Activated B cell treated with CpG ODN at 0.5 μM for 24 hours (primary cell): ENCODE measurements at regions not wholly inside any gene's neighbourhood (a gene's known extent, or its start where the extent isn't known, plus 50 kb on each side); places are given as distances from the start of the nearest gene placed in this dataset.
"Not testable (repeated sequence)": the region's sequence is repeated elsewhere in the genome, so short reads cannot be mapped to it uniquely, and the experiment has no call there.

Experiments used
- ATAC-seq: fragments of 200-7000 bp; cut with Tn5 transposase; one replicate; pipeline ENCODE4 v1.10.0; 2021; ENCODE audit warnings: low read depth, mild to moderate bottlenecking, moderate library complexity
- CTCF ChIA-PET: fragments of 350-600 bp; sonication (Branson Sonifier 250); formaldehyde crosslinking; loops from one replicate; lab custom pipeline; 2021; ENCODE audit warnings: antibody characterized with exemption; lab: Charles Lee
- POLR2A ChIA-PET: fragments of 350-600 bp; sonication (Branson Sonifier 250); formaldehyde crosslinking; loops from one replicate; lab custom pipeline; 2021; ENCODE audit warnings: antibody characterized with exemption; lab: Charles Lee
- DNase-seq: peaks from one replicate; pipeline ENCODE4 v3.0.0; 2022
- H3K27ac Mint-ChIP-seq: one replicate; pipeline ENCODE4 v1.8.0; 2020; ENCODE audit warnings: mixed read lengths
- H3K27me3 Mint-ChIP-seq: one replicate; pipeline ENCODE4 v1.8.0; 2021; ENCODE audit warnings: mixed read lengths
- H3K36me3 Mint-ChIP-seq: one replicate; pipeline ENCODE4 v1.8.0; 2021; ENCODE audit warnings: low read depth, mixed read lengths
- H3K4me1 Mint-ChIP-seq: one replicate; pipeline ENCODE4 v1.8.0; 2021; ENCODE audit warnings: mixed read lengths
- H3K4me3 Mint-ChIP-seq: one replicate; pipeline ENCODE4 v1.8.0; 2020; ENCODE audit warnings: mild to moderate bottlenecking, mixed read lengths
- H3K9me3 Mint-ChIP-seq: one replicate; pipeline ENCODE4 v1.8.0; 2020; ENCODE audit warnings: mixed read lengths
- CTCF ChIP-seq: fragments of 200-600 bp; IDR thresholded peaks from one replicate; pipeline ENCODE4 v1.8.0; 2022; ENCODE audit warnings: antibody characterized with exemption, mild to moderate bottlenecking
- intact Hi-C: fragments of 100-400 bp; cut with micrococcal nuclease; formaldehyde crosslinking; loops from one replicate; pipeline ENCODE4 v1.15.1; 2024

- Mint-ChIP-seq H3K4me3 (no peak overlapping the region), H3K9me3 (peaks cover 3% of the 10 kb centered on the region)
- CTCF ChIA-PET = no interaction called here
Observed at GRCh38 chr9:22976454-22976853, 529.8 kb downstream of the DMRTA1 start.

GRCh38 chr9:22980429-22980828 lies 533.8 kb downstream of the DMRTA1 start:
- CTCF ChIA-PET = not testable (repeated sequence)

More at GRCh38 chr9:22976454-22976853, 529.8 kb downstream of the DMRTA1 start:
- H3K4me1 Mint-ChIP-seq = no peaks in the 10 kb centered on the region
- ATAC-seq (no peak), DNase-seq (no peak)
- no peak overlapping the region for H3K27ac Mint-ChIP-seq
- H3K36me3 Mint-ChIP-seq = no peaks in the 10 kb centered on the region
- POLR2A ChIA-PET = no interaction called here
- H3K27me3 Mint-ChIP-seq = no peaks in the 10 kb centered on the region
- no peak for TF ChIP-seq CTCF
- intact Hi-C loops = no loop called here

GRCh38 chr9:22986556-22986955 lies 539.9 kb downstream of the DMRTA1 start:
- no peak overlapping the region for H3K27ac Mint-ChIP-seq
- peaks cover 9% of the 10 kb centered on the region for H3K9me3 Mint-ChIP-seq
- DNase-seq = no peak
- H3K27me3 Mint-ChIP-seq = no peaks in the 10 kb centered on the region
- intact Hi-C loops = no loop called here
- POLR2A ChIA-PET = no interaction called here
- ATAC-seq = no peak
- CTCF ChIA-PET = no interaction called here
- H3K4me1 Mint-ChIP-seq = no peaks in the 10 kb centered on the region
- no peak for TF ChIP-seq CTCF
- H3K4me3 Mint-ChIP-seq = no peak overlapping the region
- no peaks in the 10 kb centered on the region for H3K36me3 Mint-ChIP-seq

More at GRCh38 chr9:22980429-22980828, 533.8 kb downstream of the DMRTA1 start:
- H3K9me3 Mint-ChIP-seq, POLR2A ChIA-PET, H3K4me1 Mint-ChIP-seq, H3K4me3 Mint-ChIP-seq, H3K27ac Mint-ChIP-seq, H3K36me3 Mint-ChIP-seq, intact Hi-C loops, DNase-seq, ATAC-seq, H3K27me3 Mint-ChIP-seq: not testable (repeated sequence)

GRCh38 chr9:22990349-22990748 lies 543.7 kb downstream of the DMRTA1 start:
- H3K36me3 Mint-ChIP-seq = no peaks in the 10 kb centered on the region
- DNase-seq (no peak), ATAC-seq (no peak)
- CTCF ChIA-PET = no interaction called here
- peaks cover 4% of the 10 kb centered on the region for H3K9me3 Mint-ChIP-seq
- POLR2A ChIA-PET = no interaction called here
- no peak for TF ChIP-seq CTCF
- H3K27ac Mint-ChIP-seq = no peak overlapping the region
- H3K4me3 Mint-ChIP-seq = no peak overlapping the region
- no peaks in the 10 kb centered on the region for H3K27me3 Mint-ChIP-seq
- intact Hi-C loops = no loop called here
- no peaks in the 10 kb centered on the region for H3K4me1 Mint-ChIP-seq

- no peak for TF ChIP-seq CTCF
- ChIA-PET CTCF (no interaction called here), POLR2A (interaction anchor here (0.6 kb wide), 1 partner anchor 624 kb away, joined by 3 read pairs; no protein-coding TSS in a partner anchor)
- Mint-ChIP-seq H3K27ac (no peak overlapping the region), H3K4me3 (no peak overlapping the region), H3K4me1 (no peaks in the 10 kb centered on the region), H3K27me3 (no peaks in the 10 kb centered on the region), H3K36me3 (no peaks in the 10 kb centered on the region), H3K9me3 (peaks cover 7% of the 10 kb centered on the region)
- intact Hi-C loops = no loop called here
- DNase-seq = no peak
- no peak for ATAC-seq
Observed at GRCh38 chr9:22992780-22993179, 546.2 kb downstream of the DMRTA1 start.

GRCh38 chr9:22997923-22998322 lies 551.3 kb downstream of the DMRTA1 start:
- Mint-ChIP-seq H3K36me3 (no peaks in the 10 kb centered on the region), H3K4me3 (no peak overlapping the region), H3K4me1 (no peaks in the 10 kb centered on the region), H3K27me3 (no peaks in the 10 kb centered on the region), H3K9me3 (peaks cover 18% of the 10 kb centered on the region), H3K27ac (no peak overlapping the region)
- ChIA-PET POLR2A (no interaction called here), CTCF (no interaction called here)
- DNase-seq (no peak), ATAC-seq (no peak)
- TF ChIP-seq CTCF = no peak
- intact Hi-C loops = no loop called here
